ENCODE measurements at regions not wholly inside any gene's neighbourhood (a gene's known extent, or its start where the extent isn't known, plus 50 kb on each side); places are given as distances from the start of the nearest gene placed in this dataset.

- WGBS, 2 donors = 39 to 44% methylated on average over 6 of the region's 6 CpGs
- intact Hi-C loops (cut with DNase I; ENCODE audit: low total_unique reads) = no loop called here
Observed at GRCh38 chr16:6057821-6058220, 960.2 kb upstream of the EEF2KMT start.

DNA sequence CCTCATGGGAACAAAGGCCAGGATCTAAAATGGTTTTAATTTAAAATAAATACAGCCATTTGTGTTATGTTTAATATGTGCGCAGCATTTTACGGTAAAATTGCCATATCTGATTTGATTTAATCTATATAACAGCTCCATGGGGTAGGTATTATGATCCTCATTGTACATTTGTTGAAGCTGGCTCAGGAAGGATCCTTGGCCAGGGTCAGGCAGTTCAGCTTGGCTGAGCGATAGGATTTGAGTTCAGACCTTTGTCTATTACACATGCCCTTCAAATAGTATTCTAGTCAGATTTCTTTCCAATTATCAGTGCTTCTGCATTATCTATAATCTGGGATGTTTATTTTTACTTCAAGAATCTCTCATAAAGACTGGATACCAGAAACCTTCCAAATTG is 950.4 kb upstream of the EEF2KMT start:
- Histone ChIP-seq H3K36me3 (ENCODE audit: low read depth, missing control alignments) (no peaks in the 10 kb centered on the region), H3K9me3 (no peaks in the 10 kb centered on the region), H3K27me3 (no peaks in the 10 kb centered on the region), H3K4me1 (no peaks in the 10 kb centered on the region), H3K27ac (no peak overlapping the region), H3K4me3 (no peak overlapping the region)
- TF ChIP-seq CTCF (IDR thresholded peaks at IDR 0.05) (no peak), POLR2A (IDR thresholded peaks at IDR 0.05) (no peak)
- intact Hi-C loops (cut with DNase I; ENCODE audit: low total_unique reads) = no loop called here
- 89 to 96% methylated on average over 3 of the region's 3 CpGs for WGBS, 2 donors
- DNase-seq = no peak

More at GRCh38 chr16:6057821-6058220, 960.2 kb upstream of the EEF2KMT start:
- no peaks in the 10 kb centered on the region for H3K4me1 ChIP-seq
- no peaks in the 10 kb centered on the region for H3K27me3 ChIP-seq
- H3K4me3 ChIP-seq = no peak overlapping the region
- H3K36me3 ChIP-seq (ENCODE audit: low read depth, missing control alignments) = no peaks in the 10 kb centered on the region
- no peak for DNase-seq
- no peak overlapping the region for H3K27ac ChIP-seq
- TF ChIP-seq POLR2A (IDR thresholded peaks at IDR 0.05) (no peak), CTCF (IDR thresholded peaks at IDR 0.05) (no peak)
- no peaks in the 10 kb centered on the region for H3K9me3 ChIP-seq

DNA sequence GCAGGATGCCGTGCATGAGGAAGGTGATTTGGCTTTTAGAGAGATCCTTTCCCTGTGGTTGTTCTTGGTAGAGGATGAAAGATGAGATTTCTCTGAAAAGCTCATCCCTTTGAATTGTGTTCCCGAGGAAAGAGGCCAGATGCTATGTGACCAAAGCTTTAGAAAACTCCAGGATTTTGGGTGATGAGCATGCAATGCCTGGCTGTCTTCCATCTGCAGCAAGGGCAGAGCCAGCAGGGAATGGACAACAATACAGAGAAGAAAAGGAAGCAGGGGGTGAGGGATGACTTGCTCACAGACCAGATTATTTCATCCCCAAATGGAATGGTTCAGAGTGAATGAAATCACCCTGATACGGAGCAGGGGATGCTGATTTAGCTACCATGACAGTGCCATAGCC is 949.7 kb upstream of the EEF2KMT start:
- no peak overlapping the region for H3K27ac ChIP-seq
- H3K36me3 ChIP-seq (ENCODE audit: low read depth, missing control alignments) = no peaks in the 10 kb centered on the region
- no peaks in the 10 kb centered on the region for H3K9me3 ChIP-seq
- TF ChIP-seq POLR2A (IDR thresholded peaks at IDR 0.05) (no peak), CTCF (IDR thresholded peaks at IDR 0.05) (no peak)
- DNase-seq = no peak
- WGBS, 2 donors = 75 to 87% methylated on average over 3 of the region's 3 CpGs
- H3K4me3 ChIP-seq = no peak overlapping the region
- H3K4me1 ChIP-seq = no peaks in the 10 kb centered on the region
- intact Hi-C loops (cut with DNase I; ENCODE audit: low total_unique reads) = no loop called here
- no peaks in the 10 kb centered on the region for H3K27me3 ChIP-seq

GRCh38 chr16:6038941-6039645 is 941.5 kb upstream of the EEF2KMT start:
- no peak overlapping the region for H3K4me3 ChIP-seq
- 84 to 86% methylated on average over 5 of the region's 5 CpGs for WGBS, 2 donors
- intact Hi-C loops (cut with DNase I; ENCODE audit: low total_unique reads) = no loop called here
- DNase-seq = no peak
- H3K4me1 ChIP-seq = no peaks in the 10 kb centered on the region
- H3K36me3 ChIP-seq (ENCODE audit: low read depth, missing control alignments) = no peaks in the 10 kb centered on the region
- no peak for TF ChIP-seq POLR2A (IDR thresholded peaks at IDR 0.05)
- TF ChIP-seq CTCF (IDR thresholded peaks at IDR 0.05) = no peak
- no peaks in the 10 kb centered on the region for H3K27me3 ChIP-seq
- H3K27ac ChIP-seq = no peak overlapping the region
- no peaks in the 10 kb centered on the region for H3K9me3 ChIP-seq

DNA sequence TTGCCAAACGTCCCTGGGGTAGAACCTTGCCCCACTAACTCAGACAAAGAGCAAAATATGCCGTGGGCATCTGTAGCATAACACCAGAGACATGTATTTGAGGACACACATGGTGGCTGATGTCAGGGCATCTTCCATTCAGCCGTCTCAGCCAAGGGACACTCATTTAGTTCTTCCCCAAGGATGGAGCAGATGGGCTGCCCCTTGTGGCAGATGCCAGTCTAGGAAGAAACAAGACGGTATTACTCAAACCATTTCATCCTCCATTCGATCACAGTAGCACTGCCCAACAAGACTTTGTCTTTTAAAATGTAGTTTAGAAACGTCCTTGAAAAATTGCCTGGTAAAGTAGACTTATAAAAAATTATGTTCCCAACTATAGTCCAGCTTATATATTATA is 937.6 kb upstream of the EEF2KMT start:
- intact Hi-C loops (cut with DNase I; ENCODE audit: low total_unique reads) = no loop called here
- H3K27ac ChIP-seq = no peak overlapping the region
- H3K36me3 ChIP-seq (ENCODE audit: low read depth, missing control alignments) = no peaks in the 10 kb centered on the region
- no peaks in the 10 kb centered on the region for H3K27me3 ChIP-seq
- no peaks in the 10 kb centered on the region for H3K4me1 ChIP-seq
- H3K9me3 ChIP-seq = no peaks in the 10 kb centered on the region
- TF ChIP-seq POLR2A (IDR thresholded peaks at IDR 0.05) (no peak), CTCF (IDR thresholded peaks at IDR 0.05) (no peak)
- no peak overlapping the region for H3K4me3 ChIP-seq
- no peak for DNase-seq
- WGBS, 2 donors = 75% methylated on average over 6 of the region's 6 CpGs
